ENCODE measurements at regions not wholly inside any gene's neighbourhood (a gene's known extent, or its start where the extent isn't known, plus 50 kb on each side); places are given as distances from the start of the nearest gene placed in this dataset.
"Not testable (repeated sequence)": the region's sequence is repeated elsewhere in the genome, so short reads cannot be mapped to it uniquely, and the experiment has no call there.

DNA sequence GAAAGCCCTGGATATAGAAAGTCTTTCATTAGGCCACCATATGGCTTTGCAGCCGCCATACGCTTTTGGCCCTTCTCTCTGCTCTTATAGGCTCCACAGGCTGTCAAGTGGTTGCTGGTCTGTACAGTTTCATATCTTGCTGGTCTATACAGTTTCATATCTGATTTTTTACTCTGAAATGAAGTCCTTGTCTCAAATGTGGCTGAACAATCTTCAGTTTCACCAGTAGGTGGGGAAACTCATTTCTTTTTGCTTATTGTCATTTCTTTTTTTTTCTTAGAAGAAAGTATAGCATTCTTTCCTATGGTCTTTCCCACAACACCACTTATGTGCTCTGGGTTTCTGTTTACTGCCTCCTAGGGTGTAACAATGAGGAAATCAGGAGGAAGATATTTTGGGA, 771.4 kb upstream of the MMS22L start:
- no peaks in the 10 kb centered on the region for H3K9me3 ChIP-seq (replicated peaks; ENCODE audit: insufficient read depth, low read length)
- peaks cover 4% of the 10 kb centered on the region; the same call in 1 of the 2 replicates for H3K4me1 ChIP-seq (ENCODE audit: low read length)
- no peaks in the 10 kb centered on the region for H3K9me2 ChIP-seq (replicated peaks; ENCODE audit: insufficient read depth, low read length)
- TF ChIP-seq, protein P1, sequence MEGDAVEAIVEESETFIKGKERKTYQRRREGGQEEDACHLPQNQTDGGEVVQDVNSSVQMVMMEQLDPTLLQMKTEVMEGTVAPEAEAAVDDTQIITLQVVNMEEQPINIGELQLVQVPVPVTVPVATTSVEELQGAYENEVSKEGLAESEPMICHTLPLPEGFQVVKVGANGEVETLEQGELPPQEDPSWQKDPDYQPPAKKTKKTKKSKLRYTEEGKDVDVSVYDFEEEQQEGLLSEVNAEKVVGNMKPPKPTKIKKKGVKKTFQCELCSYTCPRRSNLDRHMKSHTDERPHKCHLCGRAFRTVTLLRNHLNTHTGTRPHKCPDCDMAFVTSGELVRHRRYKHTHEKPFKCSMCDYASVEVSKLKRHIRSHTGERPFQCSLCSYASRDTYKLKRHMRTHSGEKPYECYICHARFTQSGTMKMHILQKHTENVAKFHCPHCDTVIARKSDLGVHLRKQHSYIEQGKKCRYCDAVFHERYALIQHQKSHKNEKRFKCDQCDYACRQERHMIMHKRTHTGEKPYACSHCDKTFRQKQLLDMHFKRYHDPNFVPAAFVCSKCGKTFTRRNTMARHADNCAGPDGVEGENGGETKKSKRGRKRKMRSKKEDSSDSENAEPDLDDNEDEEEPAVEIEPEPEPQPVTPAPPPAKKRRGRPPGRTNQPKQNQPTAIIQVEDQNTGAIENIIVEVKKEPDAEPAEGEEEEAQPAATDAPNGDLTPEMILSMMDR (IDR thresholded peaks at IDR 0.05; ENCODE audit: low read length), result peak; percentile 36
- no peak for TF ChIP-seq EZH2 (optimal IDR thresholded peaks at IDR 0.05; ENCODE audit: low read depth, low read length)
- no peak overlapping the region for H3K4me2 ChIP-seq (ENCODE audit: low read depth, low read length)
- H3K4me3 ChIP-seq (ENCODE audit: low read length), result no peak overlapping the region
- no peak overlapping the region for H2AFZ ChIP-seq (ENCODE audit: low read length)
- no peaks in the 10 kb centered on the region for H3K79me2 ChIP-seq (ENCODE audit: low read length)
- no peaks in the 10 kb centered on the region for H4K20me1 ChIP-seq (ENCODE audit: insufficient read depth, low read length)
- H3K9ac ChIP-seq (ENCODE audit: low read length), result no peak overlapping the region
- peak; percentile 53 for DNase-seq
- no peaks in the 10 kb centered on the region for H3F3A ChIP-seq (ENCODE audit: insufficient read depth, low read length)
- H3K36me3 ChIP-seq (replicated peaks; ENCODE audit: insufficient read depth, low read length), result no peaks in the 10 kb centered on the region
- no peak overlapping the region for H3K27ac ChIP-seq (ENCODE audit: low read length)
- H3K27me3 ChIP-seq (replicated peaks; ENCODE audit: insufficient read depth, low read length), result no peaks in the 10 kb centered on the region

- Histone ChIP-seq H2AFZ (ENCODE audit: low read length) (no peak overlapping the region), H3K79me2 (ENCODE audit: low read length) (no peaks in the 10 kb centered on the region), H4K20me1 (ENCODE audit: insufficient read depth, low read length) (no peaks in the 10 kb centered on the region), H3K36me3 (replicated peaks; ENCODE audit: insufficient read depth, low read length) (no peaks in the 10 kb centered on the region), H3K4me1 (ENCODE audit: low read length) (peaks cover 4% of the 10 kb centered on the region; the same call in 1 of the 2 replicates), H3K9me3 (replicated peaks; ENCODE audit: insufficient read depth, low read length) (no peaks in the 10 kb centered on the region), H3K27me3 (replicated peaks; ENCODE audit: insufficient read depth, low read length) (no peaks in the 10 kb centered on the region), H3K9ac (ENCODE audit: low read length) (no peak overlapping the region), H3K9me2 (replicated peaks; ENCODE audit: insufficient read depth, low read length) (no peaks in the 10 kb centered on the region), H3K4me3 (ENCODE audit: low read length) (no peak overlapping the region), H3K27ac (ENCODE audit: low read length) (no peak overlapping the region), H3F3A (ENCODE audit: insufficient read depth, low read length) (no peaks in the 10 kb centered on the region), H3K4me2 (ENCODE audit: low read depth, low read length) (no peak overlapping the region)
- DNase-seq, result no peak
- TF ChIP-seq EZH2 (optimal IDR thresholded peaks at IDR 0.05; ENCODE audit: low read depth, low read length) (no peak), EZH2phosphoT487 (IDR thresholded peaks at IDR 0.05; ENCODE audit: low read length) (no peak)
- TF ChIP-seq, protein P1 (IDR thresholded peaks at IDR 0.05; ENCODE audit: low read length), result no peak
These were observed 773.9 kb upstream of the MMS22L start for GRCh38 chr6:98056955-98057354.

GRCh38 chr6:98067375-98067774, 767.0 kb upstream of the POU3F2 start:
- H3K9me2 ChIP-seq (replicated peaks; ENCODE audit: insufficient read depth, low read length), result no peaks in the 10 kb centered on the region
- no peak overlapping the region for H3K4me3 ChIP-seq (ENCODE audit: low read length)
- no peaks in the 10 kb centered on the region for H4K20me1 ChIP-seq (ENCODE audit: insufficient read depth, low read length)
- H3K27ac ChIP-seq (ENCODE audit: low read length), result no peak overlapping the region
- H3K36me3 ChIP-seq (replicated peaks; ENCODE audit: insufficient read depth, low read length), result no peaks in the 10 kb centered on the region
- H3K4me2 ChIP-seq (ENCODE audit: low read depth, low read length), result no peak overlapping the region
- no peak overlapping the region for H2AFZ ChIP-seq (ENCODE audit: low read length)
- no peaks in the 10 kb centered on the region for H3K79me2 ChIP-seq (ENCODE audit: low read length)
- TF ChIP-seq EZH2phosphoT487 (IDR thresholded peaks at IDR 0.05; ENCODE audit: low read length), result no peak
- TF ChIP-seq EZH2 (optimal IDR thresholded peaks at IDR 0.05; ENCODE audit: low read depth, low read length), result no peak
- TF ChIP-seq, protein P1 (IDR thresholded peaks at IDR 0.05; ENCODE audit: low read length), result no peak
- no peaks in the 10 kb centered on the region for H3K4me1 ChIP-seq (ENCODE audit: low read length)
- H3K27me3 ChIP-seq (replicated peaks; ENCODE audit: insufficient read depth, low read length), result no peaks in the 10 kb centered on the region
- H3F3A ChIP-seq (ENCODE audit: insufficient read depth, low read length), result no peaks in the 10 kb centered on the region
- DNase-seq, result no peak
- H3K9ac ChIP-seq (ENCODE audit: low read length), result no peak overlapping the region
- no peaks in the 10 kb centered on the region for H3K9me3 ChIP-seq (replicated peaks; ENCODE audit: insufficient read depth, low read length)

- H3K27me3 ChIP-seq (replicated peaks; ENCODE audit: insufficient read depth, low read length); DNase-seq; H3K79me2 ChIP-seq (ENCODE audit: low read length); H2AFZ ChIP-seq (ENCODE audit: low read length); H3F3A ChIP-seq (ENCODE audit: insufficient read depth, low read length); H3K9ac ChIP-seq (ENCODE audit: low read length); H3K9me2 ChIP-seq (replicated peaks; ENCODE audit: insufficient read depth, low read length); H4K20me1 ChIP-seq (ENCODE audit: insufficient read depth, low read length); H3K9me3 ChIP-seq (replicated peaks; ENCODE audit: insufficient read depth, low read length); H3K4me2 ChIP-seq (ENCODE audit: low read depth, low read length); H3K36me3 ChIP-seq (replicated peaks; ENCODE audit: insufficient read depth, low read length); H3K4me1 ChIP-seq (ENCODE audit: low read length); H3K27ac ChIP-seq (ENCODE audit: low read length); H3K4me3 ChIP-seq (ENCODE audit: low read length): not testable (repeated sequence)
These were observed 745.8 kb upstream of the POU3F2 start for GRCh38 chr6:98088537-98088936.

Measured in MM.1S (cell line).